HG02571 (cell line): ENCODE measurements at regions not wholly inside any gene's neighbourhood (a gene's known extent, or its start where the extent isn't known, plus 50 kb on each side); places are given as distances from the start of the nearest gene placed in this dataset.
A peak's percentile ranks its signal among the peaks of the same experiment; 100 is the strongest.

Source experiments
- ATAC-seq: cut with Tn5 transposase; IDR thresholded peaks from one replicate; pipeline ENCODE4 v1.9.1; 2021; ENCODE audit warnings: mild to moderate bottlenecking, moderate library complexity; ENCODE audit not compliant: unreplicated experiment

DNA sequence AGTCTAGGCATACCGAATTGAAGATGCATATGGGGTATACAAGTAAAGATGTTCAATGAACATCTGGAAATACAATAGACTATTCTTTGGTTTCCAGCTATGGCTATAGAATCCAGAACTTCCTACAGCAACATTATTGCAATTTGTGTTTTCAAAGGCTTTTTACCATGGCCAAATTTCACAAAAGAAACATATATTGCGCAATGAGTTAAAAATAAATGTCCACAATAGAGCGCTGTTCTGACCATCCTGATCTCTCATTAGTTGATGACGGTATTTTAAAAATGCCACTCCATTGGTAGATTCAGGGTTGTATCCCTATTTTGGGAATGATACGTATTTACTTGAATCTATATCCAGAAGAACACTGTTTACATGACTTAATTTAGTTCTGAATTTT, 139.2 kb downstream of the LINC00632 start:
- no peak for ATAC-seq

DNA sequence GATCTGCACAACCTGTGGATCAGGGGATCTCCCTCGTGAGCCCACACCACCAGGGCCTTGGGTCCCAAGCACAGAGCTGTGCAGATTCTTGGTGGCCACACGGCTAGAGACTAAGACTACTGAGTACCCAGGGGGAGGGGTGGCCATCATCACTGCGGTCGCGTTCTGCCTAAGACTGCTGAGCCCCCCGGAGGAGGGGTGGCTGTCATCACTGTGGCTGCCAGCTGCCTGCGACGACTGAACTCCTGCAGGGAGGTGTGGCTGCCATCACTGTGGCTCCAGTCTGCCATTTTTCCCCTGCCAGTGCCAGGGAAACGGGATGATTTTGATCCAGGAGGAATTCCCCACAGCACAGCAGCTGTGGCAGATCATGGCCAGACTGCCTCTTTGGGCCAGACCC, 141.7 kb upstream of the SPANXB1 start:
- ATAC-seq, result no peak

DNA sequence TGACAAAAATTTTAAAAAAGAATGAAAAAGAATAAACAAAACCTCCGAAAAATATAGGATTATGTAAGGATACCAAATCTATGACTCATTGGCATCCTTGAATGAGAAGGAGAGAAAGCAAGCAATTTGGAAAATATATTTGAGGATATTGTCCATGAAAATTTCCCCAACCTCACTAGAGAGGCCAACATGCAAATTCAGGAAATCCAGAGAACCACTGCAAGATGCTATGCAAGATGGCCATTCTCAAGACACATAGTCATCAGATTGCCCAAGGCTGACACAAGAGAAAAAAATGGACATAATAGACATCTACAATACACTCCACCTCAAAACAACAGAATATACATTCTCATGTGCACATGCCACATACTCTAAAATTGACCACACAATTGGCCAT, 135.9 kb upstream of the SPANXB1 start:
- no peak for ATAC-seq

DNA sequence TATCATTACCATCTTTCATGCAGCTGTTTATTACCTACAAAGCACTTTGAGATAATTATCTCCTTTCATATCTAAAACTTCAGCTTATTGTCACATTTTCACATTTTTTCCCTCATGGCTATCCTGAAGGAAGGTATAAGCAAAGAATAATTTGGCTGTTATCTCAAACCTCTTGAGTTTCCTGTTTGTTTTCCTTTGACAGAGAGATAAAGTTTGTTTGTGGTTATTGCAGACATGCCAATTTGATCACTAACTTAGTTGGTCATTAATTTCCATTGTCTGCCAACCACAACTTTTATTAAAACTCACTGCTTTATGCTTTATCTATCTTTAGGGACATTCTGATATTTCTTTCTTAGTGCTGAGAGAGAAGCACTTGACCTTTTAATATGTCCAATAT, 89.8 kb upstream of the SPANXB1 start:
- no peak for ATAC-seq

DNA sequence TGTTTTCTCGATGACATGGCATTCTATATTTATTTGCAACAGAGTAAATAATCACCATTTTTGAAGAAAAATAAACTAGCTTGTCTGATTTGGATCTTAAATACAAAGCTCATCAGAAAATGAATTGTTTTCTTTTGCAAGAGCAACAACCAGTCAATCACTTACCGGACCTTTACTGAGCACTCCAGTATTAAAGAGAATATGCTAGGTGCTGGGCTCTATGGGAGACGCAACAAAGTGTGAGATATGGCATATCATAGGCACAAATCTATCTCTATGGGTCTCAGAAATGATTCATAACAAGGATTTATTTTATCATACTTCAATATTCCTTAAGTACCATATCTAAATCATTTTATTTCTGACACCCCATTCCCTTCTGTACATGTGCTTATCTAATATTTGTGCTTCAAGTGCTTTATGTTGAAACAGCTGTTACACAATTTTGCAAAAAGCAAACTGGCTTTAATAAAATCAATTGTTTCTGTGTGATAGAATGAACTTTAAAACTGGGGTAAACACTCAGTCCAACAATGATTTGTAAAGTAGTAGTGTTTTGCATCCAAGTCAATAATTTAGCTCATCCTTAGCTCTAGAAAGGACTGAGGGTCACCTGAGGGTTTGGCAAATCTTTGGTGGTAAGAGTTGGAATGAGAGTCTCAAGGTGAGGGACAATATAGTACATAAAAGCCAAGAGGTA, 88.4 kb upstream of the SPANXB1 start:
- ATAC-seq, result no peak

DNA sequence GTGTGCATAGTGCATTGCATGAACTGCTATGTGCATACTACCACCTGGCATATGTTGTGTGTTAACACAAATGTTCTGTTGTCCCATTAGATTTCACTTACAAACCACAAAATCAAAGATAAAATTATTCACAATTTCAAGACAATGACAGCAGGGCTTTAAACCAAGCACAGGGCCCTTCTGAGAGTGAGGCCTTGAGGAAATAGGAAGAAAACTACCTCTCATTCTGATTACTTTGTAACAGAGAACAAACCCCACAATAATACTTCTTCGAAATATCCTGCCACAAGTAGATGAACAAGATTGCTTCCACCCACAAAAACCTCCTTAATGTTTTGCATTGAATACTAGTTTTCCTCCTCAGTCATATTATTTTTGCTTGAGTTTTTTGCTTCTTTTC, 85.5 kb upstream of the SPANXB1 start:
- no peak for ATAC-seq

DNA sequence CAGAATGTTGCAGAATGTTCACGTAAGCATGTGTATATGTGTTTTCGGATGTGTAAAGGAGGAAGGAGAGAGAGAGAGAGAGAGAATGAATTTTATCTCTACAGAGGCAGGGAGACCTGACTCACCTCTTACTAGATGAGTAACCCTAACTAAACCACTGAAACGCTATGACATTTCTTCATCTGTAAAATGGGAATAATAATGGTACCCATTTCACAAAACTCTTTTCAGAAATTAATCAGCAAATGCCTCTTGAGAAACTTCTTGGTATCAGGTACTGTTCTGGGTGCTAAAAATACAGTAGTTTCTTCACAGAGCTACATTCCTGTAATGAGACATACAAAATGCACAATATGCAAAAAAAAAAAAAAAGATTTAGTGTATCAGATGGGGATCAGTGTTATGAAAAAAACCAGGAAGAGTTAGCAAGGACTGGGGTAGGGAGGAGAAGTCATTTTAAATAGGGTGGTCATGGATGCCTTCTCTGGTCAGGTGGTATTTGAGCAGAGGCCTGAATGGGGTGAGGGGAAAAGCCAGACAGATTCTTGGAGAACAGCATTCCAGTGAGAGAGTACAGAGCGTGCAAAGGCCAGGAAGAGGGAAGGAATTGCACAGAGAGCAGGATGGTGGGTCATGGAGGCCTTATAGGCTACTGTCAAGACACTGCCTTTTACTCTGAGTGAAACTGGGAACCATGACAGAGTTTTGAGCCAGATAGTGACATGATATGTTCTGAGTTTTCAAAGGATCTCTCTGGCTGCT, 84.9 kb upstream of the SPANXB1 start:
- no peak for ATAC-seq

DNA sequence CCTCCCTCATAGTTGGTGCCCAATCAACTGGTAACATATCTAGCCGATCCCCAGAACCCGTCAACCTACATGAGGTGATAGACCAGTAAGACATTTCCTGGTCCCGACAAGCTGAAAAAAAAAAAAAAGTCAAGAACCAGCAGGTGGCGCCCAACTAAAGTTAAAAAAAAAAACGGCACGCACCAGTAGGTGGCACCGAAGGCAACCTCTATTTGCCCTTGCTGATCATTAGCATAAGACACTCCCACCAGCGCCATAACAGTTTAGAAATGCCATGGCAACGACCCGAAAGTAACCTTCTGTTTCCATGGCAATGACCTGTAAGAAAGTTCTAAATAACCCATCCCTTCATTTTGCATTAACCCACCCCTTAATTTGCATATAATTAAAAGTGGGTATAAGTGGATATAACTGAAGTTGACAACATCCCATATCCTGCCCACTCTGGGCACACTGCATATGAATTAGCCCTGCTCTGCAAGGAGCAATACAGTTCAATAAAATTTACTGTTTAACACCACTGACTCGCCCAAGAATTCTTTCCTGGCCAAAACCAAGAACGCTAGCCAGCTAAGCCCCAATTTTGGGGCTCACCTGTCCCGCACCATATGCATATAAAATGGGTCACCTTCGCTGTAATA, 83.9 kb upstream of the SPANXB1 start:
- ATAC-seq, result peak; percentile 84

DNA sequence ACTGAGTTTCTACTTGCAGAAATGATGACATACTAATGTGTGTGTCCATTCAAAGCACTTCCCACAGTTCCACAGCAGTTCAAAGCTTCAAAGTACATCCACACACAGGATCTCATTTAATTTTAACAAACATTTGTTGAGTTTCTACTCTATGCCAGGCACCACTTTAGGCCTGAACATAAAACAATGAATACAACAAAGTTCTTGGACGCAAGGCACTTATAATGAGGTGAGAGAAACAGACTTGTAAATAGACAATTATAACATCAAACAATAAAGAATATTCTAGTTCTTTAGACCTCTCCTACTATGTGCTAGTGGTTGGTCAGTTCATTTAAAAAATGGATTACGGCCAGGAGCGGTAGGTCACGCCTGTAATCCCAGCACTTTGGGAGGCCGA, 82.0 kb upstream of the SPANXB1 start:
- no peak for ATAC-seq

DNA sequence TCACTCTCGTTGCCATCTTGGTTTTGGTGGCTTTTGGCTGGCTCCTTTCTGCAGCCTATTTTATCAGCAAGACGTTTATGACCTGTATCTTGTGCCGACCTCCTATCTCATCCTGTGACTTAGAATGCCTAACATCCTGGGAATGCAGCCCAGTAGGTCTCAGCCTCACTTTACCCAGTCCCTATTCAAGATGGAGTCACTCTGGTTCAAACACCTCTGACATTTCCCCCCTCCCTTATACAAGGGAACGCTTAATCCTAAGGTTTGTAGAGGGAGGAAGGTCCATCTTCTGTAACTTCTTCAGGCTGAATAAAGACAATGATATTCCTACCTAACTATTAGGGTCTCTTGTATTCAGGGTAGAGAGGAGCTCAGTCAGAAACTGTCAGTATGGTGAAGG, 79.3 kb upstream of the SPANXB1 start:
- ATAC-seq, result no peak

DNA sequence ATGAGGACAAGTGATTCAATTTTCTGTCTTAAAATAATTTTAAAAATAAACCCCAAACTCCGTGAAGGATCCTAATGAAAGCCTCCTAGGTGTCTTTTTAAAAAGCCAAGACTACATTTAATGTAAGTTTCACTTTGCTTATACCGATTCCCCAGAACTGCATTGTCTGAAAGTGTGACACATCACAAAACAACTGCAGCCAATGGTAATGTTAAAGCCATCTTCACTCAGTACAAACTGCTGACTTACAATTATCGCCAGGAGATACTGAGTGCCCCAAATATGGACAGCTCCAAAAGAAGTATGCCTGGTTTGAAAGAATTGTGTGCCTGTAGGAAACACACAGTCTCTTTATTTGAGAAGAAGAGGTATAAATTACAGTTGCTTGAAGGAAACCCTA, 73.7 kb upstream of the SPANXB1 start:
- no peak for ATAC-seq

DNA sequence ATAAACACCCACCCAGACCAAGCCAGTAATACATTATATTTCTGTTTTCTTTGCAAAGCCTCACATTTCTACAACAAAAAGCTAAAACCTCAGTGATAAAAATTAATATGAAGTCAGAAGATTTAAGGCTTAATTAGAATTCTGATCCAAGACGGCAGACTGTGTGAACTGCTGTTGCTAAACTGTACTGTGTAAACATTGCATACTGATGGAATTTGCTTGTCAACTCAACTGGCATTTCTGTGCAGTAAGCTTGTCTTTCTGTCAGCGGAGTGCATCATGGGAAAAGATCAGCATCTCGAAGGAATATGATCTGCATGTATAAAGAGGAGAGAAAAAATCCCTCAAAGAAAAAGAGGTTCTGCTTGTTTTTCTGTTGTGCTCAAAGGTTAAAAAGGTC, 69.4 kb upstream of the SPANXB1 start:
- no peak for ATAC-seq

DNA sequence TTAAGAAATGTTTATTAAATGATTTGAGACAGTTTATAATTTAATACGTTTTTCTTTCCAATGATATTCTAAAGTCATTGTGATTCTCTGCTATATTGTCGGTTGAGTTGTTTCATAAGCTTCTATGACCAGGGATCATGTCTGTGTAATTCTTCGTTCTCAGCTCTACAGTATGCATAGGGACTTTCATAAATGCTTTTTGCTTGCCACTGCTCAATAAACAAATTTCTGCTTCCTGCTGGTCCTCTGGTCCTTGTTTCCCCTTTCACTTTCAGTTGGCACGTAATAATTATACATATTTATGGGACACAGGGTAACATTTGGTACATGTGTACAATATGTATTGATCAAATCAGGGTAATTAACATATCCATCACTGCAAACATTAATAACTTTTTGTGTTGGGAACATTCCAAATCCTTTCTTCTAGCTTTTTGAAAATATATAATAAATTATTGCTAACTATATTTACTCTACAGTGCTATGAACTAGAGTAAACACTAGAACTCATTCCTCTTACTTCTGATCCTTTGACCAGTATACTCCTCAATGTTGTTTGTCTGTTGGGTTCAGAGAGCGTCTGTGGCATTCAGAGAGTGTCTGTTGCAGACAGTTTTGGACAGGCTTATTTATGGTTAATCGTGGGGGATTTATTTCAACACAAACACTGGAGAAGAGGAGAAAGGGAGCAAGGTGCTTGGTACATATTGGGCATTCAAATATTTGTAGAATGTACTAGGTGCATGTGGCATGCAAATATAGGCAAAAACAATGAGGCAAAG, 68.3 kb upstream of the SPANXB1 start:
- ATAC-seq, result no peak

DNA sequence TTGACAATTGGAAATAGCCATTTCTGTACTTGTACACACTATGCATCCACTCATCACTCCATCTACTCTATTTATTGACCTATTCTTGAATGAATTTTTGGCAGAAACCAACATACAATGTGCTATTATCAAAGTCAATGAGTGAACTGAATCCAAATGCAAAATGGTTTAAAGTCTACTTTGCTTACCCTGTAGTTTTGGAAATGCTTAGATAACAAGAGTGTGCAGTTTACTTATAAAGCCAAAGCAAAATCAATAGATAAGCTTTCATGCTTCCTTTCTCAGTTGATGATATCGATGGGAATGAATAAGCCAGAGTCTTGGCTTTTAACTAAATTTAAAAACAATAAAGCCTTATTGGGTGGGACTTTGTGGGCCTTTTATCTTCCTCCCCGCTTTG, 58.9 kb upstream of the SPANXB1 start:
- ATAC-seq, result no peak

DNA sequence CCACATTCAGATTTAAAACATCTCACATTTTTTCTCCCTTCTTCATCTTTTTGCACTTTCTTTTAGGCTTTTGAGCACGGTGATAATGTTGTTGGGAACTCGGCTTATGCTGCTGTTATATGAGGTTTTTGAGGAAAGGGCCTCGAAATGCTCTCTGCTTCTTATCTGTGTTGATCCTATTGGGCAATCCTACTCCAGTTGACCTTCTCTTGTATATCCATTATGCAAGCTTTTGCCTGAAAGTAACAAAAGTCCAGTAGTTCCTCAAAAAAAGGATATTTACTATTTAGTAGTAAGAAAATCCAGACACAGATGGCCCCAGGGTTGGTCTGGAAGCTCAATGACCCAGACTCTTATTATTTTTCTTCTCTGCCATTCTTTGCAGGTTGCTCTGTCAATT, 57.7 kb upstream of the SPANXB1 start:
- no peak for ATAC-seq

DNA sequence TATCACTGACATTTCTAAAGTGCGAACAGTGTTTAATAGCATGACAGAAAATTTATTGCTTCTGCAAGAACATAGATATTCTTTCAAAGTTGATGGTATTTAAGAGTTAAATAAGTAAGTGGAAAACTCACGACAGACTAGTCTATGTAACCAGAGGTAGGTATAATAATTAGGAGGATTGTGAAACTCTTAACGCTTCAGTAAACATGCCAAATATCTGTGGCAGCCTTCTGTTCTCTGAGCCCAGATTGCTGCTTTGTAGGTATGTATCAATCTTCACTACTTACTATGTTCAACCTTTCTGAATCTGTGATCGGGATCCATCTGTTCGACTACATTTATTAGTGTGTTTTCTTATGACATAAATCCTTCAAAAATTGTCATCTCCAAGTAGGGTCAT, 53.6 kb upstream of the SPANXB1 start:
- ATAC-seq, result no peak

DNA sequence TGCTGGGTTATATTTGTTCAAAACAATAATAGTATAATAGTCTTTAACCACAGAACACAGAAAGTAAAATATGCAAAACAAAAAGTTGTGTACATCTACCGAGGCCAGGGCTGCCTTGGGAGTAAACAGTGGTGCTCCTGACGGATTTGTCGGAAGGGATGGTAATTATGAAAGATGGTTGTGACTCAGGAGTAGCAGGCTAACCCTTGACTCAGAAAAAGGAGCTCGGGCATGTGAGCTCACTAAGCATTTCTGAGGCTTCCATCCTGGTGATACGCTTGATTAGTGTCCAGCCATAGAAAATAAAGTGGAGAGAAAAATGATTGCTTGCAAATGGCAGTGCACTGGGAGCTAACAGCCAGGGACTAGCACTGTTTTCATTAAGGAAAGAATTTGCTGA, 53.2 kb upstream of the SPANXB1 start:
- ATAC-seq, result no peak
